ENCODE measurements at regions not wholly inside any gene's neighbourhood (a gene's known extent, or its start where the extent isn't known, plus 50 kb on each side); places are given as distances from the start of the nearest gene placed in this dataset.

GRCh38 chr3:117912352-117912751 lies 1122.3 kb downstream of the IGSF11 start:
- TF ChIP-seq GATA3 (IDR thresholded peaks at IDR 0.05; ENCODE audit: low read depth, low read length) (no peak), GATA2 (IDR thresholded peaks at IDR 0.05; ENCODE audit: low read depth, low read length) (no peak)
